GM23338 (cell line): ENCODE measurements at regions not wholly inside any gene's neighbourhood (a gene's known extent, or its start where the extent isn't known, plus 50 kb on each side); places are given as distances from the start of the nearest gene placed in this dataset.

Experiments
- ATAC-seq: fragments of 200-7000 bp; cut with Tn5 transposase; 3 replicates; pipeline ENCODE4 v1.9.1; 2020
- DNase-seq: peaks from one replicate; pipeline ENCODE4 v3.0.0-alpha.2; 2015; ENCODE audit warnings: low spot score
- H2AFZ ChIP-seq: fragments of 200-600 bp; sonication (generic); 2 replicates; pipeline ENCODE4 v1.8.0; 2016; ENCODE audit warnings: antibody characterized with exemption, mild to moderate bottlenecking, moderate library complexity
- H3F3A ChIP-seq: fragments of 200-600 bp; sonication (generic); replicated peaks from 2 replicates; pipeline ENCODE4 v1.8.0; 2017; ENCODE audit warnings: antibody characterized with exemption, mixed run types, low read depth
- H3K27ac ChIP-seq: fragments of 200-600 bp; sonication (generic); 2 replicates; pipeline ENCODE4 v1.6.1; 2016; ENCODE audit warnings: low read depth
- H3K27me3 ChIP-seq: fragments of 200-600 bp; sonication (generic); 2 replicates; pipeline ENCODE4 v1.8.0; 2016; ENCODE audit warnings: mild to moderate bottlenecking, mixed run types, moderate library complexity; ENCODE audit not compliant: insufficient read depth
- H3K36me3 ChIP-seq: fragments of 200-600 bp; sonication (generic); 2 replicates; pipeline ENCODE4 v1.8.0; 2016; ENCODE audit warnings: mild to moderate bottlenecking; ENCODE audit not compliant: insufficient read depth
- H3K4me1 ChIP-seq: fragments of 200-600 bp; sonication (generic); 2 replicates; pipeline ENCODE4 v1.8.0; 2016; ENCODE audit warnings: mild to moderate bottlenecking, moderate library complexity; ENCODE audit not compliant: insufficient read depth
- H3K4me2 ChIP-seq: fragments of 200-600 bp; sonication (generic); 2 replicates; pipeline ENCODE4 v1.7.1; 2017; ENCODE audit warnings: mixed run types
- H3K4me3 ChIP-seq: fragments of 200-600 bp; sonication (generic); 2 replicates; pipeline ENCODE4 v1.6.1; 2016; ENCODE audit warnings: mixed run types
- H3K79me2 ChIP-seq: fragments of 200-600 bp; sonication (generic); replicated peaks from 2 replicates; pipeline ENCODE4 v1.8.0; 2017; ENCODE audit warnings: mild to moderate bottlenecking; ENCODE audit not compliant: insufficient read depth
- H3K9me2 ChIP-seq: fragments of 200-600 bp; sonication (generic); 2 replicates; pipeline ENCODE4 v1.8.0; 2017; ENCODE audit not compliant: insufficient read depth
- H4K20me1 ChIP-seq: fragments of 200-600 bp; sonication (generic); replicated peaks from 2 replicates; pipeline ENCODE4 v1.8.0; 2017; ENCODE audit warnings: mild to moderate bottlenecking; ENCODE audit not compliant: insufficient read depth
- H3K27ac Mint-ChIP-seq: 2 replicates; pipeline ENCODE4 v1.8.0; 2020; ENCODE audit warnings: inconsistent platforms, mild to moderate bottlenecking, moderate library complexity, mixed read lengths
- H3K27me3 Mint-ChIP-seq: 3 replicates; pipeline ENCODE4 v1.8.0; 2022; ENCODE audit warnings: low read depth, mild to moderate bottlenecking, moderate library complexity, mixed read lengths, inconsistent platforms; ENCODE audit not compliant: insufficient read depth, poor library complexity
- H3K36me3 Mint-ChIP-seq: 3 replicates; pipeline ENCODE4 v1.8.0; 2021; ENCODE audit warnings: low read depth, mild to moderate bottlenecking, inconsistent platforms, moderate library complexity, mixed read lengths
- H3K4me1 Mint-ChIP-seq: 3 replicates; pipeline ENCODE4 v1.8.0; 2020; ENCODE audit warnings: mild to moderate bottlenecking, inconsistent platforms, mixed read lengths
- H3K4me3 Mint-ChIP-seq: 3 replicates; pipeline ENCODE4 v1.8.0; 2021; ENCODE audit warnings: moderate library complexity, mild to moderate bottlenecking, inconsistent platforms, mixed read lengths
- H3K9me3 Mint-ChIP-seq: 3 replicates; pipeline ENCODE4 v1.8.0; 2020; ENCODE audit warnings: moderate library complexity, mild to moderate bottlenecking, inconsistent platforms, mixed read lengths
- CREB1 ChIP-seq: fragments of 250-450 bp; sonication (Bioruptor Pico); IDR thresholded peaks from 2 replicates; pipeline ENCODE4 v1.5.0; 2020; ENCODE audit warnings: low read depth, mild to moderate bottlenecking, moderate library complexity
- ETS1 ChIP-seq: IDR thresholded peaks from 2 replicates; pipeline ENCODE4 v1.6.1; 2016; ENCODE audit warnings: antibody characterized with exemption
- EZH2 ChIP-seq: fragments of 200-600 bp; sonication (generic); IDR thresholded peaks from one replicate; pipeline ENCODE4 v1.8.0; 2017; ENCODE audit warnings: antibody characterized with exemption, mild to moderate bottlenecking, low read depth; ENCODE audit not compliant: unreplicated experiment
- EZH2phosphoT487 ChIP-seq: fragments of 200-600 bp; sonication (generic); IDR thresholded peaks from one replicate; pipeline ENCODE4 v1.8.1; 2018; ENCODE audit warnings: antibody characterized with exemption; ENCODE audit not compliant: unreplicated experiment
- NANOG ChIP-seq: IDR thresholded peaks from 2 replicates; pipeline ENCODE4 v1.6.1; 2016; ENCODE audit warnings: antibody characterized with exemption, borderline replicate concordance
- POLR2AphosphoS5 ChIP-seq: IDR thresholded peaks from 2 replicates; pipeline ENCODE4 v1.6.1; 2016; ENCODE audit warnings: antibody characterized with exemption, low read depth
- STAT1 ChIP-seq: IDR thresholded peaks from one replicate; pipeline ENCODE4 v1.6.1; 2016; ENCODE audit warnings: antibody characterized with exemption; ENCODE audit not compliant: unreplicated experiment
- ZNF114 ChIP-seq: fragments of 250-450 bp; sonication (Bioruptor Pico); IDR thresholded peaks from 2 replicates; pipeline ENCODE4 v1.5.0; 2020; ENCODE audit warnings: mild to moderate bottlenecking, moderate library complexity
- TF ChIP-seq, protein P1 (sequence below): IDR thresholded peaks from one replicate; pipeline ENCODE4 v1.6.1; 2018; ENCODE audit warnings: antibody characterized with exemption; ENCODE audit not compliant: unreplicated experiment
- TF ChIP-seq, protein P2 (sequence below), 2 experiments: fragments of 200-600 bp in 1 of 2; sonication (generic) in 1 of 2; conservative IDR thresholded peaks; 2 replicates each; pipeline versions ENCODE4 v1.5.1 to v1.6.1; 2016 to 2017; ENCODE audit warnings: antibody characterized with exemption in 2 of 2, low read depth in 2 of 2, mild to moderate bottlenecking in 2 of 2, moderate library complexity in 1 of 2
- TF ChIP-seq, protein P3 (sequence below): fragments of 250-450 bp; sonication (Bioruptor Pico); IDR thresholded peaks from 2 replicates; pipeline ENCODE4 v1.5.0; 2020; ENCODE audit warnings: mild to moderate bottlenecking, moderate library complexity

DNA sequence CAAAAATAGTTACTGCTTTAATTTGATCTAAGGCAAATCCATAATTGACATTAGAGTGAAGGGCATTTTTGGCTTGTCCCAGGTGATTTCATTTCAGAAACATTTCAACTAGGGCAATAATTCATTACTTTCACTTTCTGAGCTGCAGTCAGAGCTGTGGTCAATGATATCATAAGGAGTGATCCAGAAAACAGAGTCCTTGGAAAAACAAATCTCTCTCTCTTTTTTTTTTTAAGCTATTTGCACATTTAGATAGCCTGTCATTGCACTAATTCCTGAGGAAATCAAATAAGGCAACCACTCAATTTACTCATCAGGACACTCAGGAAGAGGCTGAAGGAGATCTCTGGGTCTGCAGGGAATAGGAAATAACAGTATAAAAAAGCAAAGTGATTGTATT, 269.5 kb upstream of the LRRC3B start:
- Mint-ChIP-seq H3K27me3 (no peaks in the 10 kb centered on the region), H3K27ac (no peak overlapping the region)
- TF ChIP-seq POLR2AphosphoS5 (no peak), NANOG (no peak), ZNF114 (CRISPR knock-in tag) (no peak), EZH2 (no peak), CREB1 (CRISPR knock-in tag) (no peak), EZH2phosphoT487 (no peak), STAT1 (no peak), ETS1 (no peak)
- TF ChIP-seq, protein P1, sequence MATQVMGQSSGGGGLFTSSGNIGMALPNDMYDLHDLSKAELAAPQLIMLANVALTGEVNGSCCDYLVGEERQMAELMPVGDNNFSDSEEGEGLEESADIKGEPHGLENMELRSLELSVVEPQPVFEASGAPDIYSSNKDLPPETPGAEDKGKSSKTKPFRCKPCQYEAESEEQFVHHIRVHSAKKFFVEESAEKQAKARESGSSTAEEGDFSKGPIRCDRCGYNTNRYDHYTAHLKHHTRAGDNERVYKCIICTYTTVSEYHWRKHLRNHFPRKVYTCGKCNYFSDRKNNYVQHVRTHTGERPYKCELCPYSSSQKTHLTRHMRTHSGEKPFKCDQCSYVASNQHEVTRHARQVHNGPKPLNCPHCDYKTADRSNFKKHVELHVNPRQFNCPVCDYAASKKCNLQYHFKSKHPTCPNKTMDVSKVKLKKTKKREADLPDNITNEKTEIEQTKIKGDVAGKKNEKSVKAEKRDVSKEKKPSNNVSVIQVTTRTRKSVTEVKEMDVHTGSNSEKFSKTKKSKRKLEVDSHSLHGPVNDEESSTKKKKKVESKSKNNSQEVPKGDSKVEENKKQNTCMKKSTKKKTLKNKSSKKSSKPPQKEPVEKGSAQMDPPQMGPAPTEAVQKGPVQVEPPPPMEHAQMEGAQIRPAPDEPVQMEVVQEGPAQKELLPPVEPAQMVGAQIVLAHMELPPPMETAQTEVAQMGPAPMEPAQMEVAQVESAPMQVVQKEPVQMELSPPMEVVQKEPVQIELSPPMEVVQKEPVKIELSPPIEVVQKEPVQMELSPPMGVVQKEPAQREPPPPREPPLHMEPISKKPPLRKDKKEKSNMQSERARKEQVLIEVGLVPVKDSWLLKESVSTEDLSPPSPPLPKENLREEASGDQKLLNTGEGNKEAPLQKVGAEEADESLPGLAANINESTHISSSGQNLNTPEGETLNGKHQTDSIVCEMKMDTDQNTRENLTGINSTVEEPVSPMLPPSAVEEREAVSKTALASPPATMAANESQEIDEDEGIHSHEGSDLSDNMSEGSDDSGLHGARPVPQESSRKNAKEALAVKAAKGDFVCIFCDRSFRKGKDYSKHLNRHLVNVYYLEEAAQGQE, result no peak
- TF ChIP-seq, protein P2, sequence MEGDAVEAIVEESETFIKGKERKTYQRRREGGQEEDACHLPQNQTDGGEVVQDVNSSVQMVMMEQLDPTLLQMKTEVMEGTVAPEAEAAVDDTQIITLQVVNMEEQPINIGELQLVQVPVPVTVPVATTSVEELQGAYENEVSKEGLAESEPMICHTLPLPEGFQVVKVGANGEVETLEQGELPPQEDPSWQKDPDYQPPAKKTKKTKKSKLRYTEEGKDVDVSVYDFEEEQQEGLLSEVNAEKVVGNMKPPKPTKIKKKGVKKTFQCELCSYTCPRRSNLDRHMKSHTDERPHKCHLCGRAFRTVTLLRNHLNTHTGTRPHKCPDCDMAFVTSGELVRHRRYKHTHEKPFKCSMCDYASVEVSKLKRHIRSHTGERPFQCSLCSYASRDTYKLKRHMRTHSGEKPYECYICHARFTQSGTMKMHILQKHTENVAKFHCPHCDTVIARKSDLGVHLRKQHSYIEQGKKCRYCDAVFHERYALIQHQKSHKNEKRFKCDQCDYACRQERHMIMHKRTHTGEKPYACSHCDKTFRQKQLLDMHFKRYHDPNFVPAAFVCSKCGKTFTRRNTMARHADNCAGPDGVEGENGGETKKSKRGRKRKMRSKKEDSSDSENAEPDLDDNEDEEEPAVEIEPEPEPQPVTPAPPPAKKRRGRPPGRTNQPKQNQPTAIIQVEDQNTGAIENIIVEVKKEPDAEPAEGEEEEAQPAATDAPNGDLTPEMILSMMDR (conservative IDR thresholded peaks at IDR 0.05; ENCODE audit: low read depth in 2 of 2), result no peak
- TF ChIP-seq, protein P3, sequence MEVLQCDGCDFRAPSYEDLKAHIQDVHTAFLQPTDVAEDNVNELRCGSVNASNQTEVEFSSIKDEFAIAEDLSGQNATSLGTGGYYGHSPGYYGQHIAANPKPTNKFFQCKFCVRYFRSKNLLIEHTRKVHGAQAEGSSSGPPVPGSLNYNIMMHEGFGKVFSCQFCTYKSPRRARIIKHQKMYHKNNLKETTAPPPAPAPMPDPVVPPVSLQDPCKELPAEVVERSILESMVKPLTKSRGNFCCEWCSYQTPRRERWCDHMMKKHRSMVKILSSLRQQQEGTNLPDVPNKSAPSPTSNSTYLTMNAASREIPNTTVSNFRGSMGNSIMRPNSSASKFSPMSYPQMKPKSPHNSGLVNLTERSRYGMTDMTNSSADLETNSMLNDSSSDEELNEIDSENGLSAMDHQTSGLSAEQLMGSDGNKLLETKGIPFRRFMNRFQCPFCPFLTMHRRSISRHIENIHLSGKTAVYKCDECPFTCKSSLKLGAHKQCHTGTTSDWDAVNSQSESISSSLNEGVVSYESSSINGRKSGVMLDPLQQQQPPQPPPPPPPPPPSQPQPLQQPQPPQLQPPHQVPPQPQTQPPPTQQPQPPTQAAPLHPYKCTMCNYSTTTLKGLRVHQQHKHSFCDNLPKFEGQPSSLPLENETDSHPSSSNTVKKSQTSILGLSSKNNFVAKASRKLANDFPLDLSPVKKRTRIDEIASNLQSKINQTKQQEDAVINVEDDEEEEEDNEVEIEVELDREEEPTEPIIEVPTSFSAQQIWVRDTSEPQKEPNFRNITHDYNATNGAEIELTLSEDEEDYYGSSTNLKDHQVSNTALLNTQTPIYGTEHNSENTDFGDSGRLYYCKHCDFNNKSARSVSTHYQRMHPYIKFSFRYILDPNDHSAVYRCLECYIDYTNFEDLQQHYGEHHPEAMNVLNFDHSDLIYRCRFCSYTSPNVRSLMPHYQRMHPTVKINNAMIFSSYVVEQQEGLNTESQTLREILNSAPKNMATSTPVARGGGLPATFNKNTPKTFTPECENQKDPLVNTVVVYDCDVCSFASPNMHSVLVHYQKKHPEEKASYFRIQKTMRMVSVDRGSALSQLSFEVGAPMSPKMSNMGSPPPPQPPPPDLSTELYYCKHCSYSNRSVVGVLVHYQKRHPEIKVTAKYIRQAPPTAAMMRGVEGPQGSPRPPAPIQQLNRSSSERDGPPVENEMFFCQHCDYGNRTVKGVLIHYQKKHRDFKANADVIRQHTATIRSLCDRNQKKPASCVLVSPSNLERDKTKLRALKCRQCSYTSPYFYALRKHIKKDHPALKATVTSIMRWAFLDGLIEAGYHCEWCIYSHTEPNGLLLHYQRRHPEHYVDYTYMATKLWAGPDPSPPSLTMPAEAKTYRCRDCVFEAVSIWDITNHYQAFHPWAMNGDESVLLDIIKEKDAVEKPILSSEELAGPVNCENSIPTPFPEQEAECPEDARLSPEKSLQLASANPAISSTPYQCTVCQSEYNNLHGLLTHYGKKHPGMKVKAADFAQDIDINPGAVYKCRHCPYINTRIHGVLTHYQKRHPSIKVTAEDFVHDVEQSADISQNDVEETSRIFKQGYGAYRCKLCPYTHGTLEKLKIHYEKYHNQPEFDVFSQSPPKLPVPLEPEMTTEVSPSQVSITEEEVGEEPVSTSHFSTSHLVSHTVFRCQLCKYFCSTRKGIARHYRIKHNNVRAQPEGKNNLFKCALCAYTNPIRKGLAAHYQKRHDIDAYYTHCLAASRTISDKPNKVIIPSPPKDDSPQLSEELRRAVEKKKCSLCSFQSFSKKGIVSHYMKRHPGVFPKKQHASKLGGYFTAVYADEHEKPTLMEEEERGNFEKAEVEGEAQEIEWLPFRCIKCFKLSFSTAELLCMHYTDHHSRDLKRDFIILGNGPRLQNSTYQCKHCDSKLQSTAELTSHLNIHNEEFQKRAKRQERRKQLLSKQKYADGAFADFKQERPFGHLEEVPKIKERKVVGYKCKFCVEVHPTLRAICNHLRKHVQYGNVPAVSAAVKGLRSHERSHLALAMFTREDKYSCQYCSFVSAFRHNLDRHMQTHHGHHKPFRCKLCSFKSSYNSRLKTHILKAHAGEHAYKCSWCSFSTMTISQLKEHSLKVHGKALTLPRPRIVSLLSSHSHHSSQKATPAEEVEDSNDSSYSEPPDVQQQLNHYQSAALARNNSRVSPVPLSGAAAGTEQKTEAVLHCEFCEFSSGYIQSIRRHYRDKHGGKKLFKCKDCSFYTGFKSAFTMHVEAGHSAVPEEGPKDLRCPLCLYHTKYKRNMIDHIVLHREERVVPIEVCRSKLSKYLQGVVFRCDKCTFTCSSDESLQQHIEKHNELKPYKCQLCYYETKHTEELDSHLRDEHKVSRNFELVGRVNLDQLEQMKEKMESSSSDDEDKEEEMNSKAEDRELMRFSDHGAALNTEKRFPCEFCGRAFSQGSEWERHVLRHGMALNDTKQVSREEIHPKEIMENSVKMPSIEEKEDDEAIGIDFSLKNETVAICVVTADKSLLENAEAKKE (CRISPR knock-in tag), result no peak

More for the DNA sequence above, 269.5 kb upstream of the LRRC3B start:
- Histone ChIP-seq H3F3A (no peaks in the 10 kb centered on the region), H3K27ac (no peak overlapping the region), H3K27me3 (no peaks in the 10 kb centered on the region), H3K4me1 (no peaks in the 10 kb centered on the region), H4K20me1 (no peaks in the 10 kb centered on the region), H3K9me2 (peaks cover 6% of the 10 kb centered on the region; the same call in 1 of the 2 replicates), H3K36me3 (no peaks in the 10 kb centered on the region), H3K4me2 (no peak overlapping the region), H3K79me2 (no peaks in the 10 kb centered on the region), H3K4me3 (no peak overlapping the region), H2AFZ (no peak overlapping the region)
- no peak for DNase-seq
- Mint-ChIP-seq H3K4me3 (no peak overlapping the region), H3K4me1 (no peaks in the 10 kb centered on the region), H3K9me3 (peaks cover 8% of the 10 kb centered on the region; the same call in 2 of the 3 replicates), H3K36me3 (0 out of 3 replicates have a peak, but pooled peaks cover 2% of the 10 kb centered on the region)
- ATAC-seq, result no peak
